T-helper 1 cell treated with Interleukin-12 subunit alpha and Interleukin-12 subunit beta and Interleukin-4 antibody, amounts not matched to agents 30 μg/mL and 1 μg/mL, for 36 hours (primary cell): ENCODE measurements at regions not wholly inside any gene's neighbourhood (a gene's known extent, or its start where the extent isn't known, plus 50 kb on each side); places are given as distances from the start of the nearest gene placed in this dataset.

Experiments used
- H3K27ac Mint-ChIP-seq: one replicate; pipeline ENCODE4 v1.8.0; 2021; ENCODE audit warnings: mild to moderate bottlenecking, mixed read lengths
- H3K27me3 Mint-ChIP-seq: one replicate; pipeline ENCODE4 v1.8.0; 2021; ENCODE audit warnings: low read depth, mixed read lengths
- H3K36me3 Mint-ChIP-seq: one replicate; pipeline ENCODE4 v1.8.0; 2021; ENCODE audit warnings: low read depth, mixed read lengths
- H3K4me1 Mint-ChIP-seq: one replicate; pipeline ENCODE4 v1.8.0; 2021; ENCODE audit warnings: low read depth, mixed read lengths
- H3K4me3 Mint-ChIP-seq: one replicate; pipeline ENCODE4 v1.8.0; 2021; ENCODE audit warnings: mild to moderate bottlenecking, moderate library complexity, mixed read lengths
- H3K9me3 Mint-ChIP-seq: one replicate; pipeline ENCODE4 v1.8.0; 2021; ENCODE audit warnings: mixed read lengths

DNA sequence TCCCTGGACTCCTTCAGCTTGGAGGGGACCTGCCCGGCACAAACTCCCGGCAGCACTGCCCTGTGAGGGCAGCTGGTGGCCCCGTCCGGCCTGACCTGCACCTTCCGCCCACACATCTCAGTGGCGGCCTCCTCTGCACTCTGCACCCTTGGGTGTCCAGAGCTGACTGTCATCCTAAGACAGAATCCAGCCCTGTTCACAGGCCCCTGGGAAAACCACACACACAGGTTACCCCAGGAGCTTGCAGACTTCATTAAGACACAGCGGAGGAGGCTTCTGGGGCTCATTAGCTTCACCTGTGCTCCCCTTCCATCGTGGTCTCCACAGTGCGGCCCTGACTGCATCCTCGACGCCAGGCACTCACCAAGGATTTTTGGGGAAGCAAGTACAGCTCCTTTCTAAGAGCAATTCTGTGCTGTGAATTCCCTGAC is 51.5 kb upstream of the SHH start:
- Mint-ChIP-seq H3K4me3 (no peak overlapping the region), H3K36me3 (no peaks in the 10 kb centered on the region), H3K27me3 (peaks cover 3% of the 10 kb centered on the region), H3K4me1 (no peaks in the 10 kb centered on the region), H3K27ac (no peak overlapping the region), H3K9me3 (no peaks in the 10 kb centered on the region)

DNA sequence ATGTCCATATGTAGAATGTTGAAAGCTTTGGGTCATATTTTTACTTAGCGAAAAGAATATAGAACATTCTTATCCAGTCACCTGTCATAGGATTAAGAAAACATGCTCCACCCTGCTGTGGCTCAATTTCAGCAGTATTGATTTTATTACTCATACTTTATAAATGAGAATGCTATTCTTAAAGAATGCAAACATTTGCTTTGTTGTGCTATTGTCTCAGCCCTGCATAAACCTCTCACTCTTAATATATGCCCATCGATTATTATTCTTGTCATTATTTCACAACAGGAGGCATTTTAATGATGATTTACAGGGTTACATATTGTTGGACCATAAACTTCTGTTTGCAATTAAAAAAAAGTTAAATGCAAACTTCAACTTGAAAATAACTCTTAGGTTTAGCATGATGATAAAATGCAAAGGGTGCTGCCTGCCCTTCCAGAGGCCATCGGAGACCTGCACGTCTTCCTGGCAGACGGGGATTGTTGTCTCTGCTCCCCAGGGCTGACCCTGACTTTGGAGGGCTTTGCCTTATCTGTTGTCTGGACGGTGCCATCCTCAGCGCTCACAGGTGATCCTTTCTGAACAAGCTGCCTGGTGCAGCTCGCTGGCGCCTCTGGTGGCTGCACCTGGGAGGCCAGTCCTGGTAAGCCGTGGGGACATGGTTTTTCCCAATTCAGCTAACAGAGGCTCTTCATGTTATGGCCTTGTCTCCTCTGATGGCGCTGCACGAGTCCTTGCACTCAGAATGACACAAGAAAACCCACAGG is 50.0 kb upstream of the SHH start:
- H3K27ac Mint-ChIP-seq, result no peak overlapping the region
- no peaks in the 10 kb centered on the region for H3K9me3 Mint-ChIP-seq
- H3K36me3 Mint-ChIP-seq, result no peaks in the 10 kb centered on the region
- H3K27me3 Mint-ChIP-seq, result no peaks in the 10 kb centered on the region
- no peaks in the 10 kb centered on the region for H3K4me1 Mint-ChIP-seq
- H3K4me3 Mint-ChIP-seq, result no peak overlapping the region
